OCI-M2 (cell line): ENCODE measurements at regions not wholly inside any gene's neighbourhood (a gene's known extent, or its start where the extent isn't known, plus 50 kb on each side); places are given as distances from the start of the nearest gene placed in this dataset.

ENCODE experiments used
- DNase-seq: peaks from one replicate; lab custom pipeline; 2025; ENCODE audit not compliant: unreplicated experiment; lab: John Stamatoyannopoulos, UW

- no peak for DNase-seq
These were observed 544.4 kb upstream of the CXADR start for GRCh38 chr21:16968436-16968835.

DNA sequence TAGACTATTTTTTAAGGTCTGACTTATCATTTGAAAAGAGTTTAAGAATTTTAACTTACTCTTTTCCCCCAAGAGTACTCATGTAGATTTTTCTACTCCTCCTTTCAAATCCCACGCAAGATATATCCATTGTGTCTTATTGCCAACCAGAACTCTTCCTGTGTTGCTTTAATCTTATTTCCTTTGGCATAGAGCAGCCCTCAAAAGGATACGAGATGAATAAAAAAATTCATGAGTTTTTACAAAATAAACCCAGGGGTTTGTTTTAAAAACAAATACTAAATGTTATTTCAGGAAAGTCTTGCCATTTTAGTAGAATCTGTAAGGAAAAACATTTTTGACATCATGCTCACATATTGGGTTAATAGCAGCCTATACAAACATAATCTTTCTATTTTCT, 543.2 kb upstream of the CXADR start:
- DNase-seq, result no peak

DNA sequence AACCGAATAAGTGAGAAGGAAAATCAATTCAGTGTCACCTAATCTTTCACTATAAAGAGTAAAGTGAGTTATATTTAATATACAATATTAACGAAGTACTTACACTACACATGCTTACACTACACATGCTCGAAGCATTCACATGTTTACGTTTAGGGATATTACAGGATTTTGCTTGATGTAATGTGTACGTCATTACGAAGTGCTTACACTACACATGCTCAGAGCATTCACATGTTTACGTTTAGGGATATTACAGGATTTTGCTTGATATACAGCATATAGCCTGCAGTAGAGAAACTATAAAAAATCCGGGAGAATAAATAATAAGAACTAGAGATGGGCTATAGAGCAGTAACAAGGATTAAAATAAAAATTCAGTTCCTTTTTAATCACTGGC, 538.8 kb upstream of the CXADR start:
- DNase-seq, result no peak

DNA sequence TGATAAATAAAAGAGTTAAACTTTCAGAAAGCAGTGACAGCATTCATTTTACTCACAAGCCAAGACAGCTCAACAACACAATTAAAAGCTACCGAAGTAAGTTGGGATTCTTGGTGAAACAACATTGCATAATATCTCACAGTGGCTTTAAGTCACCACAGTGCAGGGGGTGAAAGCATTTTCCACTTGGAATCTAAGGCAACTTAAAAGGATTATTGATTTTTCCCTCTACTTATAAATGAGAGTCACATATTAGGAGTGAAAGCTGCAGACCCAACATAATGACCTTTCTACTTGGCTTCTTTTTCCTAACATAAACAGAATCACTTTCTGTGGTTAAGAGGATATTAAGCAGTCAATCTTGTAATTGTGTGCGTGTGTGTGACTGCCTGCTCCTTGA, 536.6 kb upstream of the CXADR start:
- DNase-seq, result no peak

DNA sequence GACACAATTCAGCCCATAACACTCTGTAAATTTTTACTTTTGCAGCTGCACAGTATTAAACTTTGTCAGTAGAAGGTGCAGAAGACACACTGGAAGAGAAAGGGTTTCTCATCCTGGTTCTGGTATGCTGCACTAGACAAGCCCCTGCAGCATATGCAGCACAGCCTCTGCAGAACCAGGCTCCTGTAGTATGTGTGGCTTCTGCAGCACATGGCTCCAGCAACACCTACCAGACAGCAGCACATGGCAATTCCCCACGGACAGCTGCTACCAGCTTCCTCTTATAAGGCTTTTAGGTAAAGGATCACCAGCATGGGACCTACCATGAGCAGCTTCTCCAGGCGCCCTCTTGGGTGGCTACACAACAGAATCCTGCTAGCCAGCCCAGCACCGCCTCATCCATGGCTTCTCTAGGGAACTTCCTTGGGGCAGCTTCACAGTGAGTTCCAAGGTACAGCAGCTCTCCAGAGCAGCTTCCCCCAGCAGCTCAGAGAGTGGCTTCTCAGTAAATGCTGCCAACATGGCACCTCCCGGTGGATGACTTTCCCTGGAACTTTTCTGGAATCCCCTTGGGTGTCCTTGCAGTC, 534.4 kb upstream of the CXADR start:
- no peak for DNase-seq

DNA sequence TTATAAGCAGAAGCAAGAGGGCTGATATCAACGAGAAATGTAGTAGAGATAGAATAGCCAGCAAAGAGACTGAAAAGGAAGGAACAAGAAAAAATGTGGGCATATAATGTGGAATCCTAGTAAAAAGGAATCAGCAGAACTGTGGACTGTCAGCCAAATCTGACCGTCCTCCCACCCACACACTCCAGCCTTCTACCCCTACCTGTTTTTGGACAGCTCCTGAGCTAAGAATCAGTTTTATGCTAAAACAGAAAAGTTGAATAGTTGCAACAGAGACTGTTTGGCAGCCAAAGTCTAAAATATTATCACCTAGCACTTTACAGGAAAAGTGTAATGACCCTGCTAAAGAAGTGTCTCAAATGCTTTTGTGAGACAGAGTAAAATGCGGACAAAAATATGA, 533.3 kb upstream of the CXADR start:
- DNase-seq, result no peak

DNA sequence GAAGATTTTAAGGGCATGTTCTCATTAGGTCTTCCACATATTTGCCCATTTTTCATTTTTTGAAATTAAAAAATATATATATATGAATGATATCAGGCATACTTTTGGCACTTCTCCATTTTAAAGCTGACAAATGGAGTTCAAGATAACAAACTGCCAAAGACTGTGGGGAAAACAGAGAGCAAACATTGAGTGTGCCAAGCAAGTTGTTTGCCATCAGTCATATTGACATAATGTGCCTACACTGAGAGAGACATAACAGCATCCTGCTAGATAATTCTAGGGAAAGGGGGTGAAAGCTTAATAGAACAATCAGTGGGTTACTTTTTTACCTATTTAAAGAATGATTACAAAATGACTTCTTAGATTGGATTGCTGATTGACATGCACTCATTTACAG, 529.4 kb upstream of the CXADR start:
- DNase-seq, result no peak

- DNase-seq, result no peak
These were observed 520.4 kb upstream of the CXADR start for GRCh38 chr21:16992448-16992847.

DNA sequence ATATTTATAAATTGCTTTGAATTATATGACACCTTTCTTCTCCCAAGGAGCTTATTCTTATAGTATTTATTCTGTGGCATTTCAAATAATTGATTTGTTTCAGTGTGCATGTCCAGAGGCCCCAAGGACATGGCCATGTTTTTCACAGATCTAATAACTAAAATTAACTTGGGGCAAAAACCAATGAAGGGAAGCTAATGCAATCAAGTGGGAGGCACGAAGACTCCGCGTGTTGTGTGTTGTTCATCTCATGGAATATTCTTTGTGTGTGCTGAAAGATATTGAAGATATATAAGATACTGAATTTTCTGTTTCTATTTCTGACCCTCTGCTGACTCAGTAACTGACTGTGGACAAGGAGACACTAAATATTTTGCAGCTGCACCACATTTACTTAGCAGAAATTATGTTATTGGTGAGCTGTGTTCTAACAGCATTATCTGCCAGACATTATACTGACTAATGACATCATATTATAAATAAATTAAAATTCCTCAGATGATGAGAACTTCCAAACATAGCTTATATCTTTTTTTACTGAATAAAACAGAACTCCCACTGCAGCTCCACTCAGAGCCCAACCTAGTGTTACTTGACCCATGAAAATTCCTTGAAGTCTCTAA, 519.3 kb upstream of the CXADR start:
- DNase-seq, result no peak

DNA sequence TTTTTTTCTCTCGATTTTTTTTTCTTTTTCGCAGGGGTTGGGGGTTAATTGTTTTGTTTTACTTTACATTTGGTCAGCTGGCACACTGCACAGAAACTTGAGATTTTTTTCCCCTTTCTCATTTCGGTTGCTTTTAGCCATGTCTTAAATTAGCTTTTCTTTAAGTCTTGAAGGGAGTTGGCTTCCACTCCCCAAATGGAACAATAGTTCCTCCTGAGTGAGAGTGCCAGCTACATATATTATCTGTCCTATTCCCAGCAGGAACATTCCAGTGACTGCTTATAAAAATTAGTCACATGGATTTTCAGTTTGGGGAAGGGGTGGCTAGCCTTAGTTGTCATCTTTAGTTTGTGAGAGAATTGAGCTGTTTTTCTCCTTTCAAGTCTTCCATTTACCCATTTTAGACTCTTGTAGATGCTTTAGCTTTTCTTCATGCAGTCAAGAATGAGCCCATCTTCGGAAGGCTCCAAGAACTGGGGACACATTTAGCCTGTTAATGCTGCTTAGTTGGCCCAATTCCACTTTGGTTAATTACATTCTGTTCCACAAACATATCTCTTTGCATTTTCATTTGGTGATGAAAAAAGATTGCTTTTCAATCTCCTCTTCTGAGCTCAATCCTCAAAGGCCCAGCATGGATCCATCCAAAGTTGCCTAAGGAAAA, 510.1 kb upstream of the CXADR start:
- no peak for DNase-seq

- DNase-seq, result no peak
These were observed 509.6 kb upstream of the CXADR start for GRCh38 chr21:17003258-17003615.

DNA sequence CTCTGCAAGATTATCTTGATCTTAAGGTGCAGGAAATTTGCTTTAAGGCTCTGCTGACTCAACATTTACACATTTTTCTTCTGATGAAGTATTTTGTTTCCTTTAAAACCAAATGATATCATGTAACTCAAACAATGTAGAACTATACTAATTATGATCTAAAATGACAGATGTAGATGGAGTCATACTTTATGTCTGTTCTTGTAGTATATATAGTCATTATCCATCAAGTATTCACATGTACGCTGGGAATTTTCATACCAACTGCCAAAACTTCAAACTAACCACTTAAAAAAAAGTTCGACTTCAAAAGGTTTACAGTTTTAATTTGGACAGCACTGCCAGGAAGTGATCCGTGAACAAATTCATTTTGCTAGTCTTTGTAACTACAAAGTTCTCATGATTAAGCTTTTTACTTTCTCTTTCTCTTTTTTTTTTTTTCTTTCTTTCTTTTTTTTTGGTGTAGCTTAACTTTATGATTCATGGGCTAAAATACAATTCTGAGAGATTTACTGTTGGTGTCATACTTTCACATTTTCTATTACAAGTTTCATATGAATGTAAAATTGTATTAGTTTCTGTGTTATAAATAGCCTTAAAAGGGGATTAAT, 509.0 kb upstream of the CXADR start:
- no peak for DNase-seq

DNA sequence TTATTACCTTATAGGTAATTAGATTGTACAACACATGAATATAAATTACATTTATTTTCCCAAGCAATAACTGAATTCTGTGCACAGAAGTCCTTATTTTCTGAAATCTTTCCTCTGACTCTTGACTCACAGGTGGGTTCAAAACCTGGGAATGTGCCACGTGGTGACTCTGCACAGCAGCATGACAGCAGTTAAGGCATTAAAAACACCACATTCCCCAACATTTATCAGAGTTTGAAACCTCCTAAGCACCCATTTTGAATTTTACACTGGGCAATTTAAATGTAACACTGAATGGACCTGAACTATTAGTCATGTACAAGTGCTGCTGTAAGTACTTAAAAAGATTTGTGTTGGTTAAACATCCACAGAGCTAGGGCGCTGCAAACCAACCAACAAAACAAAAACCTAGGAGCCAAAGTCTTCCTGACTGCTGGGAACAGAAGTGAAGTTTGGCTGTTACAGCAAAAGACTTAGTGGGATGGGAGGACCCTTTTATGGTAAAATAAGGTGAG, 480.6 kb upstream of the CXADR start:
- DNase-seq, result no peak

GRCh38 chr21:17044696-17045095, 468.1 kb upstream of the CXADR start:
- no peak for DNase-seq

DNA sequence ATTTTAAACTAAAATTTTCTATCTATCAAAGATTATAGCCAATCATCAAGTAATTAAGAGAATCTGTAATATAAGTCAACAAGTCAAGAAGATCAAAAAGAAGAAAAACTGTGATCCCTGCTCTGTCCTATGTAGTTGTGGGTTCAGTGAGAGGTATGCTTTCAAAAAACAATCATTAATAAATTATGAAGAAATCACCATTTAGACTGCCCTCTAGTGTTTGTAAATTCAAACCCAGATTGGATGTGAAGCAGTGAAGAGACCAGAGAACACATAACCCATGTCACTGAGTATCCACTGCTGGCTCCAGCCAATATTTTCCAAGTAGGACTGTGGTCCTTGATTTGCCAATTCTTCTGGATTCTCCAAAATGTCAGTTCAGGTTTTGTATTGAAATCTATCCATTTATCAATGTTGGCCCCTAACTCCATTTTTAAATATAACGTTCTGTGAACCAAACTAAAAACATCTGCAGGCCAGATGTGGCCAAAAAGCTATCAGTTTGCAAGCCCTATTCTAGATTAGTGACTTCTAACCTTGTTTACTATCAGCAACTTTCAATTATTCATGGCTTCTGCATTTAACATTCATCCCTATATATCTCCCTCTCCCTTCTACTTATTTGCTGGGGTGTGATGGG, 467.5 kb upstream of the CXADR start:
- DNase-seq, result no peak

DNA sequence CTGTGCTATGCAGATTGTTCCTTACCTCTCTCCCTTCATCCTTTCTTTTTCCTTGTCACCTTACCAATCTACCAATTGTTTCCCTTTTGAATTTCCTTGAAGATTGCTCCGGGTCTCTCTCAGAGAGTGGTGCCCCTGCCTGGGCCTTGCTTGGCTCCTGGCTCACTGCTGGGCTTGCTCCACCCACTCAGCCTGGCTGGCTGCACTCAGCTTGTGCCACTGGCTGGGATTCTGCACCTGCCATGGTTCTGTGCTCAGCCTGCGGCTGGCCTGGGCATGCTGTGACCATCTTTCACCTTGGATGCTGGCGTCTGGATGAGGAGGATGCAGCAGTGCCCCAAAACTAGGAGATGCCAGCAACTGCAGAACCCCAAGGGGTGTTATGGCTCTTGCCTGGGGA, 463.9 kb upstream of the CXADR start:
- DNase-seq, result no peak

GRCh38 chr21:17050156-17050555, 462.7 kb upstream of the CXADR start:
- DNase-seq, result no peak

DNA sequence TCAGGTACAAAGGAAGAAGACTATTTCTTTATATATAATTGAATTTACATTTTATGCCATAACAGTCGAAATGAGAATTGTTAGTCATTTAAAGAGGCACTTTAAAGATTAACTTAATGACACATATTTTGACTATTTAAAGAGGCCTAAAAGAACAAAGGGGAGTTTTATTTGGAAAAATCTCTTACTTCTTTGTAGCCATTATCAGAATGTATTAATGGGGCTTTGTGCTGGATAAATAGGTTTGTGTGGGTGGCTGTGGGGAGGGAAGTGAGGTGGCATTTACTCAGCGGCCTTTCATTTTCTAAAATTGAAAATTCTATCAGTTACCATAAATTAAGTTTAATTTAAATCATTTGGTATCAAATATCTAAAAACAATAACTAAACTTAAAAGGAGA, 462.2 kb upstream of the CXADR start:
- DNase-seq, result no peak

DNA sequence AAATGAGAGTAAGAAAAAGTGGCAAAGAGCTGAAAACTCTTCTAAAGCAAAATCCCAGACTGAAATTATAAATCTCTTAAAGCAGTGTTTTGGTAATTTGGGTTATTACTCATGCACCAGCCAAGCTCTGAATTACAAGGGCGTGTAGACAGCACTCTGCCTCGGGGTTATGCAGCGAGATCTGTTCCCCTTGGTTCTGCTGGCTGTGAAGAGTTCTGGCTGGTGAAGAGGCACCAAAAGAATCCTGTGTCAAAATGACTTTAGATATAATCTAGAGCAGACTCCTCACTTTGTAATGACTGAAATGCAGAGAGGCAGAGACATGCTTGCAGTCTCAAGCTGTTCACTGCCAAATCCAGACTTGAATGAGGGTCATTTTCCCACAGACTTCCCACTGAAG, 461.8 kb upstream of the CXADR start:
- DNase-seq, result no peak

GRCh38 chr21:17053321-17053720, 459.5 kb upstream of the CXADR start:
- no peak for DNase-seq

DNA sequence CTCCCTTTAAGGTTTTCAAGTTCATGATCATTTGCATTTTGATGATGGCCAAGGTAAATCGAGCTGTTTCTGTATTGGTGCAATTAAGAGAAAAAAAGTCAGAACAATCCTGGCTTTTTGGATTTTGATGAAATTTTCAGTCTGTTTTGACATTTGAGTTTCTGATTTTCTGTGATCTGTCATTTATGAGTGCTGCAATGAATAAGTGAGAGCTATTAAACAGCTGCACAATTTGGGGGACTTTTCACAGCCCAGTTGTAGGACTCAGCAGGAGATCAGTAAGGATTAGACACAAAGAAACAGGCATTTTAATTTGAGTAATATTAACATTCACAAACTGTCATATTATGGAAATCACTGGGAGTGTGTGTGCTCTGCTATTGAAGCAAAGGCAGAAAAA, 452.9 kb upstream of the CXADR start:
- no peak for DNase-seq

- DNase-seq, result no peak
These were observed 446.8 kb upstream of the CXADR start for GRCh38 chr21:17066006-17066405.
